A673 (cell line): ENCODE measurements at regions not wholly inside any gene's neighbourhood (a gene's known extent, or its start where the extent isn't known, plus 50 kb on each side); places are given as distances from the start of the nearest gene placed in this dataset.

Experiments used
- CTCF ChIP-seq: fragments of 300-800, 200-600 bp; sonication (generic); conservative IDR thresholded peaks from 2 replicates; pipeline ENCODE4 v1.5.1; 2017; ENCODE audit warnings: low read depth, mild to moderate bottlenecking, antibody characterized with exemption, low read length, moderate library complexity, mixed read lengths
- EZH2 ChIP-seq: fragments of 200-600 bp; sonication (generic); IDR thresholded peaks from 2 replicates; pipeline ENCODE4 v1.6.1; 2017; ENCODE audit warnings: borderline replicate concordance, low read depth, mild to moderate bottlenecking, mixed read lengths, antibody characterized with exemption, low read length; ENCODE audit not compliant: poor library complexity, severe bottlenecking

DNA sequence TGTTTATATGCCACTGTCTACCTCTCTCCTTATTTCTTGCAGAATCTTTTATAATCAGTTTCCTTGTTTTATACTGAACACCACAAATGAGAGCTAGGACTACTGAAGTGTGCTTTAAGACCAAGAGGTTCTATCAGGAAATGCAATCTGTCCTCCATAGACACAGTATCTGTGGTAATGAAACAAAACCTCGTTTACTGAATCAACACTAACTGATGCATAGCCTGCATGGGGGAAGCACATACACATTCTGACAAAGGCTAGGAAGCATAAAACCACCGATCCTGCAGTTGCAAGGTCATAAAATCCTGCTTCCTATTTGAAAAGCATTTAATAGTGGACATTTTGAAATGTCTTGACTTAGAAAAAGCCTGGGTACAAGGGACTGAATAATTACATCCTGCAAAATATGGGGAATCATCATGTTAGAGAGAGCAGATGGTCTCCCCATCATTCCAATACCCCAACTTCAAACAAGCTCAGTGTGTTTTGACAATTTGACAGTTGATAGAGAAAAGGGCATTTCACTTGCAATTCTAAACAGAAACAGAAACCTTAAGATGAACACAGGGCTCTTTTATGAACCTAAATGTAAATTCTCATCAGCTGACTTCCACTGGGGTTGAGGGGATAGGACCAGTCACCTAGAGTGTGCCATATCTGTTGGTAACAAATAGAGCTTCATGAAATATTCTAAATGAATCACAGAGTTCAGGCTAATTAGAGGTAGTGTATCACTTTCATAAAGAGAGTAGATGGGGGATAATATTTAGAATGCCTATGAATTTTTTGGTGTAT lies 1845.6 kb upstream of the PIK3C3 start:
- TF ChIP-seq CTCF = no peak
- TF ChIP-seq EZH2 = no peak
